HG03108 (cell line): ENCODE measurements at regions not wholly inside any gene's neighbourhood (a gene's known extent, or its start where the extent isn't known, plus 50 kb on each side); places are given as distances from the start of the nearest gene placed in this dataset.

Source experiments
- ATAC-seq: cut with Tn5 transposase; IDR thresholded peaks from one replicate; pipeline ENCODE4 v1.9.1; 2021; ENCODE audit warnings: moderate library complexity; ENCODE audit not compliant: unreplicated experiment

- no peak for ATAC-seq
These were observed 397.8 kb upstream of the TLE4 start for GRCh38 chr9:79173932-79174331.

GRCh38 chr9:79176014-79176697 is 395.6 kb upstream of the TLE4 start:
- ATAC-seq = no peak

GRCh38 chr9:79184831-79185230 is 386.9 kb upstream of the TLE4 start:
- no peak for ATAC-seq

- ATAC-seq = no peak
These were observed 385.9 kb upstream of the TLE4 start for GRCh38 chr9:79185866-79186265.

GRCh38 chr9:79189511-79189924 is 382.2 kb upstream of the TLE4 start:
- ATAC-seq = no peak

GRCh38 chr9:79193001-79193400 is 378.8 kb upstream of the TLE4 start:
- no peak for ATAC-seq

- ATAC-seq = no peak
These were observed 378.1 kb upstream of the TLE4 start for GRCh38 chr9:79193501-79194223.

GRCh38 chr9:79195879-79196278 is 375.9 kb upstream of the TLE4 start:
- no peak for ATAC-seq

- ATAC-seq = no peak
These were observed 375.2 kb upstream of the TLE4 start for GRCh38 chr9:79196606-79197005.

GRCh38 chr9:79200336-79200735 is 371.4 kb upstream of the TLE4 start:
- ATAC-seq = no peak

GRCh38 chr9:79201636-79202035 is 370.1 kb upstream of the TLE4 start:
- no peak for ATAC-seq

- ATAC-seq = no peak
These were observed 362.9 kb upstream of the TLE4 start for GRCh38 chr9:79208791-79209396.

GRCh38 chr9:79210541-79211243 is 361.1 kb upstream of the TLE4 start:
- ATAC-seq = no peak

- no peak for ATAC-seq
These were observed 358.2 kb upstream of the TLE4 start for GRCh38 chr9:79213417-79214125.

GRCh38 chr9:79215821-79216220 is 355.9 kb upstream of the TLE4 start:
- no peak for ATAC-seq

GRCh38 chr9:79220251-79220650 is 351.5 kb upstream of the TLE4 start:
- ATAC-seq = no peak

GRCh38 chr9:79220666-79221065 is 351.1 kb upstream of the TLE4 start:
- ATAC-seq = no peak

GRCh38 chr9:79221084-79221483 is 350.7 kb upstream of the TLE4 start:
- no peak for ATAC-seq

- no peak for ATAC-seq
These were observed 349.3 kb upstream of the TLE4 start for GRCh38 chr9:79222483-79222882.

GRCh38 chr9:79224672-79225433 is 346.9 kb upstream of the TLE4 start:
- ATAC-seq = no peak
